Neural cell (in vitro differentiated cells): ENCODE measurements at regions not wholly inside any gene's neighbourhood (a gene's known extent, or its start where the extent isn't known, plus 50 kb on each side); places are given as distances from the start of the nearest gene placed in this dataset.

Experiments used
- EP300 ChIP-seq: fragments of 450-650 bp; conservative IDR thresholded peaks from 2 replicates; pipeline ENCODE4 v1.6.1; 2014; ENCODE audit warnings: antibody characterized with exemption, mild to moderate bottlenecking, moderate library complexity; ENCODE audit not compliant: poor library complexity, severe bottlenecking
- EZH2 ChIP-seq: fragments of 200-600, 300-800 bp; shearing (Covaris generic), sonication (generic); IDR thresholded peaks from 2 replicates; pipeline ENCODE4 v1.6.1; 2014; ENCODE audit warnings: antibody characterized with exemption, low read length, borderline replicate concordance, mild to moderate bottlenecking; ENCODE audit not compliant: insufficient read depth, poor library complexity, severe bottlenecking
- MXI1 ChIP-seq: fragments of 450-650 bp; conservative IDR thresholded peaks from 2 replicates; pipeline ENCODE4 v1.6.1; 2014; ENCODE audit warnings: antibody characterized with exemption, mild to moderate bottlenecking; ENCODE audit not compliant: poor library complexity, severe bottlenecking
- POLR2AphosphoS5 ChIP-seq: IDR thresholded peaks from 2 replicates; pipeline ENCODE4 v1.6.1; 2012
- RAD21 ChIP-seq: fragments of 450-650 bp; conservative IDR thresholded peaks from 2 replicates; pipeline ENCODE4 v1.6.1; 2014; ENCODE audit warnings: antibody characterized with exemption, mild to moderate bottlenecking, moderate library complexity
- SMC3 ChIP-seq: fragments of 450-650 bp; conservative IDR thresholded peaks from 2 replicates; pipeline ENCODE4 v1.6.1; 2014; ENCODE audit warnings: antibody characterized with exemption, mild to moderate bottlenecking, moderate library complexity; ENCODE audit not compliant: poor library complexity
- TAF1 ChIP-seq: IDR thresholded peaks from 2 replicates; pipeline ENCODE4 v1.6.1; 2012; ENCODE audit warnings: low read depth
- TF ChIP-seq, protein P1 (sequence below): fragments of 450-650 bp; IDR thresholded peaks from 2 replicates; pipeline ENCODE4 v1.5.1; 2014; ENCODE audit warnings: antibody characterized with exemption, mild to moderate bottlenecking, moderate library complexity; ENCODE audit not compliant: poor library complexity, severe bottlenecking
- TF ChIP-seq, protein P2 (sequence below): IDR thresholded peaks from 2 replicates; pipeline ENCODE4 v1.6.1; 2012; ENCODE audit warnings: borderline replicate concordance

DNA sequence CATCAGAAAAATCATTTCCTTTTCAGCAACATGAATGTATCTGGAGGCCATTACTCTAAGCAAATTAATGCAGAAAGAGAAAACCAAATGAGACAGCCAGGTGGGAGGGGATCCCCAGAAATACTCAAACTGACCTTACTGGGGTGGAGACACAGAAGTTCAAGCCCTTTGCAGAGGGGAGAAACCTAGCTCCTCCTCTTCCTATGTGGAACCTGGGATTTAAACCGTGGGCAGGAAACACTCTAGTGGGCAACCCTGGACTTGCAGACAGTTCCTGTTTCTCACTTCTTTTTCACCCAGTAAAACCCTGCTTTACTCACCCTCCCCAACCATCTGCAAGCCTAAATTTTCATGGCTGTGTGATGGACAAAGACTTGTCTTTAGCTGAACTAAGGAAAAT, 61.3 kb downstream of the SLITRK6 start:
- TF ChIP-seq, protein P1, sequence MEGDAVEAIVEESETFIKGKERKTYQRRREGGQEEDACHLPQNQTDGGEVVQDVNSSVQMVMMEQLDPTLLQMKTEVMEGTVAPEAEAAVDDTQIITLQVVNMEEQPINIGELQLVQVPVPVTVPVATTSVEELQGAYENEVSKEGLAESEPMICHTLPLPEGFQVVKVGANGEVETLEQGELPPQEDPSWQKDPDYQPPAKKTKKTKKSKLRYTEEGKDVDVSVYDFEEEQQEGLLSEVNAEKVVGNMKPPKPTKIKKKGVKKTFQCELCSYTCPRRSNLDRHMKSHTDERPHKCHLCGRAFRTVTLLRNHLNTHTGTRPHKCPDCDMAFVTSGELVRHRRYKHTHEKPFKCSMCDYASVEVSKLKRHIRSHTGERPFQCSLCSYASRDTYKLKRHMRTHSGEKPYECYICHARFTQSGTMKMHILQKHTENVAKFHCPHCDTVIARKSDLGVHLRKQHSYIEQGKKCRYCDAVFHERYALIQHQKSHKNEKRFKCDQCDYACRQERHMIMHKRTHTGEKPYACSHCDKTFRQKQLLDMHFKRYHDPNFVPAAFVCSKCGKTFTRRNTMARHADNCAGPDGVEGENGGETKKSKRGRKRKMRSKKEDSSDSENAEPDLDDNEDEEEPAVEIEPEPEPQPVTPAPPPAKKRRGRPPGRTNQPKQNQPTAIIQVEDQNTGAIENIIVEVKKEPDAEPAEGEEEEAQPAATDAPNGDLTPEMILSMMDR: no peak
- TF ChIP-seq SMC3: no peak
- TF ChIP-seq, protein P2, sequence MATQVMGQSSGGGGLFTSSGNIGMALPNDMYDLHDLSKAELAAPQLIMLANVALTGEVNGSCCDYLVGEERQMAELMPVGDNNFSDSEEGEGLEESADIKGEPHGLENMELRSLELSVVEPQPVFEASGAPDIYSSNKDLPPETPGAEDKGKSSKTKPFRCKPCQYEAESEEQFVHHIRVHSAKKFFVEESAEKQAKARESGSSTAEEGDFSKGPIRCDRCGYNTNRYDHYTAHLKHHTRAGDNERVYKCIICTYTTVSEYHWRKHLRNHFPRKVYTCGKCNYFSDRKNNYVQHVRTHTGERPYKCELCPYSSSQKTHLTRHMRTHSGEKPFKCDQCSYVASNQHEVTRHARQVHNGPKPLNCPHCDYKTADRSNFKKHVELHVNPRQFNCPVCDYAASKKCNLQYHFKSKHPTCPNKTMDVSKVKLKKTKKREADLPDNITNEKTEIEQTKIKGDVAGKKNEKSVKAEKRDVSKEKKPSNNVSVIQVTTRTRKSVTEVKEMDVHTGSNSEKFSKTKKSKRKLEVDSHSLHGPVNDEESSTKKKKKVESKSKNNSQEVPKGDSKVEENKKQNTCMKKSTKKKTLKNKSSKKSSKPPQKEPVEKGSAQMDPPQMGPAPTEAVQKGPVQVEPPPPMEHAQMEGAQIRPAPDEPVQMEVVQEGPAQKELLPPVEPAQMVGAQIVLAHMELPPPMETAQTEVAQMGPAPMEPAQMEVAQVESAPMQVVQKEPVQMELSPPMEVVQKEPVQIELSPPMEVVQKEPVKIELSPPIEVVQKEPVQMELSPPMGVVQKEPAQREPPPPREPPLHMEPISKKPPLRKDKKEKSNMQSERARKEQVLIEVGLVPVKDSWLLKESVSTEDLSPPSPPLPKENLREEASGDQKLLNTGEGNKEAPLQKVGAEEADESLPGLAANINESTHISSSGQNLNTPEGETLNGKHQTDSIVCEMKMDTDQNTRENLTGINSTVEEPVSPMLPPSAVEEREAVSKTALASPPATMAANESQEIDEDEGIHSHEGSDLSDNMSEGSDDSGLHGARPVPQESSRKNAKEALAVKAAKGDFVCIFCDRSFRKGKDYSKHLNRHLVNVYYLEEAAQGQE: no peak
- no peak for TF ChIP-seq POLR2AphosphoS5
- TF ChIP-seq EP300: no peak
- no peak for TF ChIP-seq RAD21
- no peak for TF ChIP-seq EZH2
- no peak for TF ChIP-seq TAF1
- TF ChIP-seq MXI1: no peak
